A204.1 (cell line): ENCODE measurements at regions not wholly inside any gene's neighbourhood (a gene's known extent, or its start where the extent isn't known, plus 50 kb on each side); places are given as distances from the start of the nearest gene placed in this dataset.
"Not testable (repeated sequence)": the region's sequence is repeated elsewhere in the genome, so short reads cannot be mapped to it uniquely, and the experiment has no call there.

Experiments used
- FAIRE-seq: peaks from 2 replicates; lab custom pipeline; 2012; peaks lifted over from hg19 to GRCh38; lab: Jason Lieb, UNC

- FAIRE-seq: not testable (repeated sequence)
Observed at GRCh38 chr6:23665911-23666310, 460.1 kb upstream of the NRSN1 start.

GRCh38 chr6:23672737-23673136 lies 453.3 kb upstream of the NRSN1 start:
- no peak for FAIRE-seq

- FAIRE-seq: no peak
Observed at GRCh38 chr6:23678626-23679025, 447.4 kb upstream of the NRSN1 start.

- FAIRE-seq: no peak
Observed at GRCh38 chr6:23681743-23682142, 444.3 kb upstream of the NRSN1 start.

- no peak for FAIRE-seq
Observed at GRCh38 chr6:23688650-23689049, 437.4 kb upstream of the NRSN1 start.

- no peak for FAIRE-seq
Observed at GRCh38 chr6:23690453-23691049, 435.5 kb upstream of the NRSN1 start.

- FAIRE-seq: no peak
Observed at GRCh38 chr6:23692184-23692583, 433.8 kb upstream of the NRSN1 start.

GRCh38 chr6:23696992-23697391 lies 429.0 kb upstream of the NRSN1 start:
- FAIRE-seq: no peak

GRCh38 chr6:23704479-23705052 lies 421.4 kb upstream of the NRSN1 start:
- FAIRE-seq: no peak

GRCh38 chr6:23705697-23706096 lies 420.3 kb upstream of the NRSN1 start:
- no peak for FAIRE-seq

GRCh38 chr6:23712756-23713155 lies 413.3 kb upstream of the NRSN1 start:
- no peak for FAIRE-seq

- no peak for FAIRE-seq
Observed at GRCh38 chr6:23713211-23713610, 412.8 kb upstream of the NRSN1 start.

GRCh38 chr6:23728707-23729106 lies 397.3 kb upstream of the NRSN1 start:
- no peak for FAIRE-seq

GRCh38 chr6:23731609-23732008 lies 394.4 kb upstream of the NRSN1 start:
- FAIRE-seq: no peak

GRCh38 chr6:23732521-23732920 lies 393.5 kb upstream of the NRSN1 start:
- no peak for FAIRE-seq

GRCh38 chr6:23735151-23735550 lies 390.9 kb upstream of the NRSN1 start:
- FAIRE-seq: no peak

GRCh38 chr6:23736577-23736976 lies 389.4 kb upstream of the NRSN1 start:
- FAIRE-seq: no peak

- no peak for FAIRE-seq
Observed at GRCh38 chr6:23747239-23747638, 378.8 kb upstream of the NRSN1 start.

- no peak for FAIRE-seq
Observed at GRCh38 chr6:23752414-23752813, 373.6 kb upstream of the NRSN1 start.

- no peak for FAIRE-seq
Observed at GRCh38 chr6:23754197-23754596, 371.8 kb upstream of the NRSN1 start.

GRCh38 chr6:23775127-23775526 lies 350.9 kb upstream of the NRSN1 start:
- no peak for FAIRE-seq

- no peak for FAIRE-seq
Observed at GRCh38 chr6:23783901-23784300, 342.1 kb upstream of the NRSN1 start.

- FAIRE-seq: no peak
Observed at GRCh38 chr6:23784301-23784919, 341.6 kb upstream of the NRSN1 start.

GRCh38 chr6:23790756-23791155 lies 335.3 kb upstream of the NRSN1 start:
- FAIRE-seq: no peak
